OCI-LY3 (cell line): ENCODE measurements at regions not wholly inside any gene's neighbourhood (a gene's known extent, or its start where the extent isn't known, plus 50 kb on each side); places are given as distances from the start of the nearest gene placed in this dataset.

ENCODE experiments used
- CTCF ChIP-seq: fragments of 200-600, 300-600 bp; sonication (generic); IDR thresholded peaks from 2 replicates; pipeline ENCODE4 v1.5.1; 2014; ENCODE audit warnings: antibody characterized with exemption, low read length, low read depth
- EZH2phosphoT487 ChIP-seq: fragments of 200-600 bp; shearing (Covaris generic); IDR thresholded peaks from 2 replicates; pipeline ENCODE4 v1.6.1; 2018; ENCODE audit warnings: antibody characterized with exemption, mixed run types, low read depth

GRCh38 chrX:1102786-1103185 is 109.7 kb downstream of the CRLF2 start:
- TF ChIP-seq CTCF (no peak), EZH2phosphoT487 (no peak)
